H4 (cell line): ENCODE measurements at regions not wholly inside any gene's neighbourhood (a gene's known extent, or its start where the extent isn't known, plus 50 kb on each side); places are given as distances from the start of the nearest gene placed in this dataset.

Experiments used
- DNase-seq: peaks from one replicate; pipeline ENCODE4 v3.0.0-alpha.2; 2015; ENCODE audit warnings: low spot score

GRCh38 chr4:1495416-1496115, 89.3 kb upstream of the NKX1-1 start:
- DNase-seq = no peak

GRCh38 chr4:1494416-1495315, 88.4 kb upstream of the NKX1-1 start:
- no peak for DNase-seq

DNA sequence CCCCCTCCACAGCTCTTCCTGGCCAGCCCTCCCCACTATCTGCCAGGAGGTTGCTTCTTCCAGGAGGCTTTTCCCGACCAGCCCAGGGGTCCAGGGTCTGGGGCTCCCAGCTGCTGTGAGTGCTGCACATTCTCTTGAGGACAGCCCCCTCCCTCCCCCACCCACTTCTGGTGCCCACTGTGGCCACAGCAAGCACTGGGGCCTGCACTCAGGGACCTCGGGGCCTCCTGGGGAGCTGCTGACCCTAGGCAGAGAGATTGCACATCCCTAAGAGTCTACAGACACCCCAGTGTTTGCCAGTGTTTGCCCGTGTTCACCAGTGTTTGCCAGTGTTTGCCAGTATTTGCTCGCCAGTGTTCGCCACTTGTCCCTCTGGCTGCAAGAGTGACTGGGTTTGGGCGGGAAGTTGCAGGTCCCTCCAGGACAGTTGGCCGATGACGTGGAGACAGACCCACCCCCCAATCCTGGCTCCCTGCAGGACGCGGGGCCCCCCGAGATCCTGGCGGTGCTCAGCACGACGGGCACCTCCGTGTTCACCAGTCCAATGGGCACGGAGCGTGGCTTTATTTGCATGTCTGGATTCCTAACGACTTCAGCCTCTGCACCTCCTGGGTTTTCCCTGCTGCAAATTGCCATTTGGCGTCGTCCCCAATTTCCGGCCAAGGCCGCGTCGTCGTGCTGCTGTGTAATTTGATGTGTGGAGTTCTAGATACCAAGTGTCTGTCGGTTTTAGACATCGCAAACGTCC, 87.5 kb upstream of the NKX1-1 start:
- no peak for DNase-seq

- no peak for DNase-seq
These were observed 86.7 kb upstream of the NKX1-1 start for GRCh38 chr4:1492651-1493539.

GRCh38 chr4:1492142-1492457, 85.9 kb upstream of the NKX1-1 start:
- DNase-seq = no peak

- no peak for DNase-seq
These were observed 85.3 kb upstream of the NKX1-1 start for GRCh38 chr4:1491328-1492141.

DNA sequence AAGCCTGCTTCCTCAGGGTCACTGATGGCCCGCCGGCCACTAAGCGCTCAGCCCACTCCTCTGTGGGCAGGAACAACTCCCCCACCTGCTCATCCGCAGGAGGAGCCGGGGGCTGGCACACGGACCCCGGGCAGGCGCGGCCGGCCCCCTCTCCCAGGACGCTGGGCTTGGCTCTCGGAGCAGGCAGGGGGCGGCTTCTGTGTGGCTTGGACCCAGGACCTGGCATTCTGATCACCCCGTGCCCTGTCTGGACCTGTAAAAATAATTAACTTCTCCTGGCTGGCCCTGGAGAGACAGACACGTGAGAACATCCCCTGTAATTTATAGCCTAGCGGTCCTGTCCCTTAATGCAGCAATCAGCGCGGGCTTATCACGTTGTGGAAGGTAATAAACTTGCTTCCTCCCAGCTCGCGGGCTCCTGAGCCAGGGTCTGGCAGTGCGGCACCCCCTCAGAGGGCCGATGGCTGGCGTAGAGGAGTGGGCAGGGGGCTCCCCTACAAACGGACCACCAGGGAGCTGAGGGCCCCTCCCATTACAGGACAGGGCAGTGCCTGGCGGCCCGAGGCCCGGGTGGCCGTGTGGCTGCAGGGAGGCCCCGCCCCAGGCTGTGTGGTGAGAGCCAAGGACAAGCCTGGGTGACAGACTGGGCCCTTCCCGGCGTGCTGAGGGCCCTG, 84.5 kb upstream of the NKX1-1 start:
- DNase-seq = no peak

DNA sequence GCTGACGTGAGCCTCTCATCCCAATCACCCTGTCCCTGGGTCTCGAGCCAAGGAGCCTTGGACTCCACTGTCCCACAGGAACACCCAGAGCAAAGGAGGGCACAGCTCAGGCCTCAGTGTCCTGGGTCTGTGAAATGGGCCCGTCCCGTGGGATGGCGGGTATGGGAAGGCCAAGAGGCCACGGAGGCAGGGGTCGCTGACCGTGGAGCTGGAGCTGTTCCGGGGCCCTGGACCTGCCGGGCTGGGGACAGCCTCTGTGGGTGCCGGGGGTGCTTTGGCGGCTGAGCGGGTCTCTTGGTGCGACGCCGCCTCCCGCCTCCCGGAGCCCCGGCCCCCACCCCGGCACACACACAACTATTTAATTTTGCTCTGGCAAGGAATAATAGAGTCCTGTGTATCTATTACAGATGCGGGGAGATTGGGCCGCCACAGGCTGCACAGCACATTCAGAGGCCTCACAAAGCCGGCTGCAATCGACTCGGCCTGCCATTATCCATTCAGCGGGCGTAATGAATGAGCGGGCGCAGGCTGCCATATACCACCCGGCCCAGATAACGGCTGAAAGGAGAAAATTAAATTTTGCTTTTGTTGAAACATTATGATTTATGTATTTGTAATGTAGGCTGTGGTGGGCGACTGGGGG, 83.9 kb upstream of the NKX1-1 start:
- DNase-seq = no peak

DNA sequence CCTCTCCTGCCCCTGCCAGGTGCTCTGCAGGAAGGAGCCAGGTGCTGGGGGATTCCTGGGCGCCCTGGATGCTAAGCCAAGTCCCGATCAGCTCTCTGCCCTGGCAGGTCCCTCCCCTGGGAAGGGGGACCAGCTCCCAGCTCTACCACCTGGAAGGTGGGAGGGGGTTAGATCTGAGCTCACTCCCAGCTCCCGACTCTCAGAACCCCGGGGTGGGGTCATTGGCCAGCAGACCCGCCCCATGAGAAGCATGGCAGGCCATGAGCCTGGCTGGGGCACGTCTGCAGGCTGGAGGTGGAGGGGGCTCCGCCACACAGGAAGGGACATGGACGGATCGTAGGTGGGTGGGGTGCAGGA, 83.4 kb upstream of the NKX1-1 start:
- DNase-seq = no peak

GRCh38 chr4:1488831-1489638, 82.8 kb upstream of the NKX1-1 start:
- DNase-seq = no peak

- no peak for DNase-seq
These were observed 82.1 kb upstream of the NKX1-1 start for GRCh38 chr4:1488357-1488756.

GRCh38 chr4:1487761-1488160, 81.5 kb upstream of the NKX1-1 start:
- no peak for DNase-seq

GRCh38 chr4:1487106-1487505, 80.9 kb upstream of the NKX1-1 start:
- DNase-seq = no peak

- no peak for DNase-seq
These were observed 79.0 kb upstream of the NKX1-1 start for GRCh38 chr4:1485280-1485679.

DNA sequence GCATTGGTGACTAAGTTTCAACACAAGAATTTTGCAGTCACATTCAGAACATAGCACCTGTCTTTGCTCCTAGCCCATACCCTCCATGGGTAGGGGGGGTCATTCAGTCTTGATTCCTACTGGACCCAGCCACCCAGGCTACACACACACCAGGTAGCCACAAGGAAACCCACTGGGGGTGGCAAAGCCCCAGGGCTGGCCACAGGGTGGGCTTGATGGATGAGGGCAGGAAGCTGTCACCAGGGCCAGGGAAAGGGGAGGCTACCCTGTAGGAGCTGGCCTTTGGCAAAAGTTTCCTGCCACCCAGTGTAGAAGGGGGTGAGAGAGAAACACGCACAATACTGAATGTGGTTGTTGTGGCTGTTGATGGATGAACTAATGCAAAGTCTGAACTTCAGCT, 74.5 kb upstream of the NKX1-1 start:
- DNase-seq = no peak

DNA sequence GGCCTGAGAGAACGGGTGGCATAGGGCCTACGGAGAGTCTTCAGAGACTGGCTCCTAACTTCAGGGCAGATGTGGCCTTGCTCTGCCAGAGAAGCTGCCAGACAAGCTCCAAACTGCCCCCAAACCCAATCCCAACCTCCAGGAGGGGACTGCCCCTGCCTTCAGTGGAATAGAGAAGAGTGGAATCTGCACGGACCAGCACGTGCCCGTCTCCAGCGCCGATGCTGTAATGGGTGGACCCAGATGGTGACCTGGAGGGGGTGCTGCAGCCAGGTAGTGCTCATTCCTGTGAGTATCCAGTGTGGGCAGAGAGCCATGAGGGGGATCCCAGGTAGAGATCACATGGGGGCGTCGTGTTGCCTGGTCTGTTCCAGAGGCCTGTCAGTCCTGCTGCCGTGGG, 73.2 kb upstream of the NKX1-1 start:
- no peak for DNase-seq

DNA sequence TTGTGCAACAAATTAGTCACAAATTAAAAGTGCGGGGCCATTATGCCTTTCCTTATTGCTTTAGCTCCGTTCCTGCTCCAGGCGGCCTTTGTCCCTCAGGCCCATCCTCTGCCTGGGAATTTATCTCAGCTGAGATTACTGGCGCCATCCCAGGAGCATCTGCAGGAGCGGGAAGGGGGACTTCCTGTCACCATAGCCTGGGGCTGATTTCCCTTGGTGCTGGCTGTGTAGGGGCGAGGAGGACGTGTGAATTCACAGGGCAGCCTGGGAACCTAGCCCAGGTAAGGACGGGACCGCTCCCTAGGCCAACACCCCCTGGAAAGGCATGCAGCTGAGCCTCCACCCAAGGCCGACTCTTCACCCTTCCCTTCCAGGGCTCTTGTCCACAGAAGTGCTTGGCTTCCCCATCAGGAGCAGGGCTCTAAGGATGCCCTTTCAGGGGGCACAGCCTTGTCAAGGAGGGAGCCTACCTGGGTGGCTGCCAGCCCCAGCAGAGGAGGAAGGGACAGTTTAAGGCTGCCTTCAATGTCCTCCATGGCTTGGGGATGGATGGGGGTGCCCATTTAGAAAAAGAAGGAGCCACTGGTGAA, 72.6 kb upstream of the NKX1-1 start:
- no peak for DNase-seq

DNA sequence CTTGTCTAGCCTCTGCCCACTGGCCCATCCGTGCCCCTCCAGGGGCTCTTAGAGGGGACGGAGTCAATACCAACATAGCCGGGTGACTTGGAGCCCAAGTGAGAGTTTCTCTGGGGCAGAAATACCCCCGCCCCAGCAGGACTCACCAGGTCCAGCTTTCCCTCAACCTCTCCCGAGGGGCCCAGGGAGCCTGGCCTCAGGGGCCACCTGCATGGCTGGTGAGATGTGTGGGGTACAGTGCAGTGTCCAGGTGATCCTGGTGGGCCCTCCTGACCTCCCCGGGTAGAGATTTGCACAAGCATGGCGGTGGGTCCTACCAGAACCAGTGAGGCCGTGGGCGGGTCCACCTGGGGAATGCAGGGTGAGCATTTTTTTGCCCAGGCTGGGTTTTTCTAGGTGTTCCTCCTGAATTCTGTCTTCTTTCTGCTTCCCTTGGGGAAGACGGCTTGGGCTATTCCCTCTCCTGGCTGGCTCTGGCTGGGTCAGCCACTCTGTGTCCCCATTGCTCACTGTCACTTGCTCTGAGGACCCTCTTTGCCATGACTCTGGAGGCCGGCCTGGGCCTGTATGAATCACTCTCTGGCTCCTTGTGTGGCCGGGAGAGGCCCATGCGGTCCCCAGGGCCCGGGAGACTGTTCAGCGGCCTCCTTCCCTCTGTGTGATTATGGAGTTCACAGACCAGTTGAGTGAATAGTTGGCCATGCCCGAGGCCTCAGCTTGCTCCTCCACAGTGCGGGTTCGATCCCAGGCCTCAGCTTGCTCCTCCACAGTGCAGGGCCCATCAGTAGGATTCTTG, 71.0 kb upstream of the NKX1-1 start:
- no peak for DNase-seq
